Brain microvascular endothelial cell (primary cell): ENCODE measurements at regions not wholly inside any gene's neighbourhood (a gene's known extent, or its start where the extent isn't known, plus 50 kb on each side); places are given as distances from the start of the nearest gene placed in this dataset.

Experiments used
- DNase-seq: peaks from one replicate; pipeline ENCODE4 v3.0.0-alpha.2; 2020
- H3K27ac ChIP-seq: fragments of 250-450 bp; sonication (Bioruptor Pico); 2 replicates; pipeline ENCODE4 v1.5.1; 2020; ENCODE audit warnings: mild to moderate bottlenecking, moderate library complexity
- H3K27me3 ChIP-seq: fragments of 250-450 bp; sonication (Bioruptor Pico); replicated peaks from 2 replicates; pipeline ENCODE4 v1.5.1; 2020; ENCODE audit warnings: mild to moderate bottlenecking
- H3K36me3 ChIP-seq: fragments of 250-450 bp; sonication (Bioruptor Pico); replicated peaks from 2 replicates; pipeline ENCODE4 v1.5.1; 2020; ENCODE audit warnings: mild to moderate bottlenecking
- H3K4me3 ChIP-seq: 2 replicates; pipeline ENCODE4 v1.5.1; 2011; ENCODE audit warnings: low read depth, mild to moderate bottlenecking, control low read depth, low read length, moderate library complexity
- in situ Hi-C: cut with HindIII; loops from 2 replicates; pipeline ENCODE4 v1.10.0; 2017; ENCODE audit warnings: low sequenced_read_pairs, low pct_ligation_motif_present
- TF ChIP-seq, protein P1 (sequence below): IDR thresholded peaks from 2 replicates; pipeline ENCODE4 v1.5.1; 2011; ENCODE audit warnings: low read depth, mild to moderate bottlenecking, moderate library complexity, low read length, control low read depth, inconsistent platforms; ENCODE audit errors: missing control alignments

DNA sequence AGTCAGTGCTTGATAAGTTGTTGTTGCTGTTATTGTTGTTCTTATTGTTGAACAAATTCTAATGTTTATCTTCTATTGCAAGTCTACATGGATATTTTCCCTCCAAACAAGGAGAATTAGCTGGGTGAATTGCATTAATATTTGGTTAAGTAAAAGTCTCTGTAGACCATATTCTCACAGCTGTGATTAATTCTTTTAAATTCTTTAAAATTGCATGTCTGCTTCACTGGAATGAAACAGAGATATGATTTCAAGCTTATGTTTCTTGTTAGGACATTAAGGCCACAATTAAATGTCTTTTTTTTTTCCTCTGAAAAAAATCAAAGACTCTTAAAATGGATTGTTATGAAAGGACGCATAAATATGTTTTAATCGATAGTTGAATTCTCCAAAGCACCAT lies 153.4 kb downstream of the EBLN2 start:
- Histone ChIP-seq H3K27ac (no peak overlapping the region), H3K27me3 (no peaks in the 10 kb centered on the region), H3K36me3 (no peaks in the 10 kb centered on the region), H3K4me3 (no peak overlapping the region)
- TF ChIP-seq, protein P1, sequence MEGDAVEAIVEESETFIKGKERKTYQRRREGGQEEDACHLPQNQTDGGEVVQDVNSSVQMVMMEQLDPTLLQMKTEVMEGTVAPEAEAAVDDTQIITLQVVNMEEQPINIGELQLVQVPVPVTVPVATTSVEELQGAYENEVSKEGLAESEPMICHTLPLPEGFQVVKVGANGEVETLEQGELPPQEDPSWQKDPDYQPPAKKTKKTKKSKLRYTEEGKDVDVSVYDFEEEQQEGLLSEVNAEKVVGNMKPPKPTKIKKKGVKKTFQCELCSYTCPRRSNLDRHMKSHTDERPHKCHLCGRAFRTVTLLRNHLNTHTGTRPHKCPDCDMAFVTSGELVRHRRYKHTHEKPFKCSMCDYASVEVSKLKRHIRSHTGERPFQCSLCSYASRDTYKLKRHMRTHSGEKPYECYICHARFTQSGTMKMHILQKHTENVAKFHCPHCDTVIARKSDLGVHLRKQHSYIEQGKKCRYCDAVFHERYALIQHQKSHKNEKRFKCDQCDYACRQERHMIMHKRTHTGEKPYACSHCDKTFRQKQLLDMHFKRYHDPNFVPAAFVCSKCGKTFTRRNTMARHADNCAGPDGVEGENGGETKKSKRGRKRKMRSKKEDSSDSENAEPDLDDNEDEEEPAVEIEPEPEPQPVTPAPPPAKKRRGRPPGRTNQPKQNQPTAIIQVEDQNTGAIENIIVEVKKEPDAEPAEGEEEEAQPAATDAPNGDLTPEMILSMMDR, result no peak
- no peak for DNase-seq
- in situ Hi-C loops, result no loop called here

DNA sequence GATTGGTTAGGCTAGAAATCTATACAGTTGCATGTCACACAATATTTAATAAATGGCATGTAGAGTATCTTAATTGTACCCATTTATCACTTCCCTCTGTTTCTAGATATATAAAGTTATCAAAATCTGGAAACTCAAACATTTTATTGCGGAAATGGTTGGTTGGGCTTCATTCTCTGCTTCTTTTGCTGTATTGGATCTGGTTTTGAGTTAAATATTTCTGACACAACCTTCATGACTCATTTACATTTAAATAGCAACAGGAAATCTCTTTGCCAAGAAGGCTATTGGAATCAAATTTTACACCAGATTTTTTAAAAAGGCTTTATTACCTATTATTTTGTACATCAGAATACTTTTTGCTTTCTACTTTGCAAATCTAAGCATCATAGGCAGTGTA lies 153.8 kb downstream of the EBLN2 start:
- no peak for DNase-seq
- Histone ChIP-seq H3K27me3 (no peaks in the 10 kb centered on the region), H3K36me3 (no peaks in the 10 kb centered on the region), H3K4me3 (no peak overlapping the region), H3K27ac (no peak overlapping the region)
- TF ChIP-seq, protein P1, result no peak
- in situ Hi-C loops, result no loop called here

DNA sequence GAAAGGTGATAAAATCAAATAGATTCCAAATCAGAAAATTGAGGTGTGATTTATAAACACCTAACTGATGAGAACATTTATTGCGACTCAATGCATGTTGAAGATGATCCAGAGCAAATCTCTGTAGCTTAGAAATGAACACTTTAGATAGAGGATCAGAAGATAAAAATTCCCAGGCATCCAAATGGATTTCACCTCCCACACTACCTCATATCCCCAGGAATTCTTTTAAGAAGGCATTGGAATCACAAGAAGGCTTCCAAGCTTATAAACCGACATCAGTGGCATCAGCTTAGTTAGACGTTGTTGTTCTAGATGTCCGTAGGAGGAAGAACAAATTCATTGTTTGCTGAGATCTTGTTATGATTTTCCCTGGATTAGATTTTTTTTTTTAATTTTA lies 154.4 kb downstream of the EBLN2 start:
- Histone ChIP-seq H3K27me3 (no peaks in the 10 kb centered on the region), H3K36me3 (no peaks in the 10 kb centered on the region), H3K4me3 (no peak overlapping the region), H3K27ac (no peak overlapping the region)
- in situ Hi-C loops, result no loop called here
- TF ChIP-seq, protein P1, result no peak
- no peak for DNase-seq

DNA sequence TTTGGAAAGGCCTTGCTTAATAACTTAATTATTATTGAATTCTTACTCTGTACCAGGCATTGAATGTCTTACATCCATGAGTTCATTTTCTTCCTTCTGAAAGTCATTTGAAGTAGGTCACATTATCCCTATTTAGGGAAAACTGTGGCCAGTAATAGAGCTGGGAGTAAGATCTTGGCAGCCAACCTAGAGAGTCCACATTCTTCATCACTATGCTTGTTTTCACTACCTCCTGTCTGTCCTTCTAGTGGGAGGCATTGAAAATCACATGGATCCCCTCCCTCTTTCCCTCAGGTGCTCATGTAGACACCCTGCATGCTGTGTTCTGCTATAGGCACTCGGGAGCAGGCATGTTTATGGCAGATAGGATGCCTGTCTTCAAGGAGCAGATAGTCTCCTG lies 154.9 kb downstream of the EBLN2 start:
- TF ChIP-seq, protein P1, result no peak
- in situ Hi-C loops, result no loop called here
- DNase-seq, result no peak
- no peaks in the 10 kb centered on the region for H3K27me3 ChIP-seq
- no peak overlapping the region for H3K4me3 ChIP-seq
- H3K36me3 ChIP-seq, result no peaks in the 10 kb centered on the region
- no peak overlapping the region for H3K27ac ChIP-seq

DNA sequence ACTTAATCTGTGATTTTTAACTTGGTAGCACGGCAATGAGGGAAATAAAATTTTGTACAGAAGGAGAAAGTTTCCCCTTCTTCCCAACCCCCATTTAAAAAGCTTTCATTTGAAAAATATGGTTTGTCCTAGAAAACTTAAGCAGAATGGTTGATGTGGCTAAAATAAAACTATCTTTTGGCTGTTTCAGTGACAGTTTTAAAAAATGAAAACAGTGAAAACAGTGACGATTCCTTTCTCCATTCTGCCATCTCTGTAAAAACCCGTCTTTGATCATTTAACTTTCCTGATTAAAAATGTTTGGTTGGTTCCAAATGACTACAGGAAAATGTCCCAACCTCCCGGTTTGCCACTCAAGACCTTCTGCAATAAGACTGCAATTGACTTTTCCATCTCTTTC lies 160.7 kb downstream of the EBLN2 start:
- TF ChIP-seq, protein P1, result no peak
- no peak overlapping the region for H3K27ac ChIP-seq
- in situ Hi-C loops, result no loop called here
- no peaks in the 10 kb centered on the region for H3K36me3 ChIP-seq
- no peak overlapping the region for H3K4me3 ChIP-seq
- no peak for DNase-seq
- no peaks in the 10 kb centered on the region for H3K27me3 ChIP-seq

DNA sequence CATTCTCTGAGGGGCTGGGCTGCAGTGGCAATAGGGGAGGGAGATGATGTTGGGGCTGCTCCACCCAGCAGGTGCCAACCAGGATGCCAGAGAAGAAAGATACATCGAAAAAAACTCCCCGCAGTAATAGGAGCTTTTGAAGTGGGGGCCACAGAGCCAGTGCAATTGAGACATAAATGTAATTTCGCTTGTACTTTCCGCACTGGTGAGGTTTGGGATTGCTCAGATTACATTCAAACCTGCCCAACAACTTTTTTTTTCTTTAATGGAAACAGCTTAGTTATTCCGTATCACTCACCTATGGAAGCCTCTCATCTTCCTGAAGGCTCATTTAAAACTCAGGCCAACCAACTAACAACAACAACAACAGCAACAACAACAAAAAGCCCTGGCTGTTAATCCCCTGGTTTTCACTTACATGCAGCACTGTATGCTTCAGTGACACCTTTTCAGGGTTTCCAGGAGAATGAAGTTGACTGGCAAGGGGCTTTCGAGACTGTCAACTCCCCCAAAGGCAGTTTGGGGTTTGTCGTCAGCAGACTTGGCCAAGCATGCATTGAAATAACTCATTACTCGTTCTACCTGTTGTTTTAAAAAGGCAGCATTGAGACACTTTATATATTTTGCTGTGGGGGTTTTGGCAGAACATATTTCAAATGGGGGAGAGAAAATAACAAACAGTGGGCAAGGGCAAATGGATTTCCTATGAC lies 163.8 kb downstream of the EBLN2 start:
- Histone ChIP-seq H3K36me3 (no peaks in the 10 kb centered on the region), H3K4me3 (no peak overlapping the region), H3K27ac (no peak overlapping the region), H3K27me3 (no peaks in the 10 kb centered on the region)
- TF ChIP-seq, protein P1, result no peak
- in situ Hi-C loops, result no loop called here
- no peak for DNase-seq
